Large intestine (tissue), 3 donors: ENCODE measurements at regions not wholly inside any gene's neighbourhood (a gene's known extent, or its start where the extent isn't known, plus 50 kb on each side); places are given as distances from the start of the nearest gene placed in this dataset.

Experiments used
- DNase-seq, 2 donors: peaks; one replicate each; pipeline versions ENCODE4 v3.0.0 to v3.0.0-alpha.2; 2013
- H3K27ac ChIP-seq: one replicate; pipeline ENCODE4 v1.5.1; 2013; ENCODE audit warnings: low read length
- H3K27me3 ChIP-seq: 2 replicates; pipeline ENCODE4 v1.6.1; 2013; ENCODE audit warnings: low read length; ENCODE audit not compliant: control insufficient read depth, insufficient read depth
- H3K36me3 ChIP-seq: 2 replicates; pipeline ENCODE4 v1.6.1; 2013; ENCODE audit warnings: low read length; ENCODE audit not compliant: control insufficient read depth, insufficient read depth
- H3K4me1 ChIP-seq: one replicate; pipeline ENCODE4 v1.6.1; 2013; ENCODE audit warnings: low read length; ENCODE audit not compliant: control insufficient read depth, insufficient read depth
- H3K4me3 ChIP-seq: one replicate; pipeline ENCODE4 v1.5.1; 2013; ENCODE audit warnings: low read length
- H3K9me3 ChIP-seq: one replicate; pipeline ENCODE4 v1.6.1; 2013; ENCODE audit warnings: mild to moderate bottlenecking, low read depth, low read length, moderate library complexity; ENCODE audit not compliant: control insufficient read depth
- WGBS: methylation state at CpG from one replicate; pipeline ENCODE4 v1.1.5; 2013; ENCODE audit warnings: low lambda C conversion rate; ENCODE audit not compliant: insufficient coverage; 5-methylcytosine and 5-hydroxymethylcytosine counted together

GRCh38 chrX:127317159-127317558 lies 497.6 kb downstream of the PRR32 start:
- H3K9me3 ChIP-seq, result no peaks in the 10 kb centered on the region
- DNase-seq, result no peak
- no peaks in the 10 kb centered on the region for H3K36me3 ChIP-seq
- no peak overlapping the region for H3K4me3 ChIP-seq
- no peaks in the 10 kb centered on the region for H3K4me1 ChIP-seq
- no peak overlapping the region for H3K27ac ChIP-seq
- H3K27me3 ChIP-seq, result no peaks in the 10 kb centered on the region
- WGBS, result no CpG with 5 or more reads among the region's 2 CpGs

- no CpG with 5 or more reads among the region's 4 CpGs for WGBS
- H3K36me3 ChIP-seq, result no peaks in the 10 kb centered on the region
- H3K4me1 ChIP-seq, result no peaks in the 10 kb centered on the region
- no peak overlapping the region for H3K27ac ChIP-seq
- no peaks in the 10 kb centered on the region for H3K9me3 ChIP-seq
- no peak overlapping the region for H3K4me3 ChIP-seq
- no peak for DNase-seq
- H3K27me3 ChIP-seq, result no peaks in the 10 kb centered on the region
Observed at GRCh38 chrX:127324128-127324527, 504.6 kb downstream of the PRR32 start.
